OCI-LY1 (cell line): ENCODE measurements at regions not wholly inside any gene's neighbourhood (a gene's known extent, or its start where the extent isn't known, plus 50 kb on each side); places are given as distances from the start of the nearest gene placed in this dataset.

Source experiments
- CTCF ChIP-seq: fragments of 200-600 bp; sonication (generic), shearing (Covaris generic); IDR thresholded peaks from 2 replicates; pipeline ENCODE4 v1.5.1; 2017; ENCODE audit warnings: mild to moderate bottlenecking, antibody characterized with exemption, low read length, moderate library complexity, mixed read lengths
- EZH2 ChIP-seq: fragments of 200-600 bp; sonication (generic), shearing (Covaris generic); IDR thresholded peaks from 2 replicates; pipeline ENCODE4 v1.8.0; 2017; ENCODE audit warnings: borderline replicate concordance, mixed run types, mild to moderate bottlenecking, antibody characterized with exemption, low read length, moderate library complexity, mixed read lengths

- no peak for TF ChIP-seq CTCF
- no peak for TF ChIP-seq EZH2
Measured at GRCh38 chrX:93594780-93595179, 78.6 kb downstream of the NAP1L3 start.
